GM12891 (cell line): ENCODE measurements at regions not wholly inside any gene's neighbourhood (a gene's known extent, or its start where the extent isn't known, plus 50 kb on each side); places are given as distances from the start of the nearest gene placed in this dataset.

Source experiments
- DNase-seq: peaks from one replicate; pipeline ENCODE4 v3.0.0; 2011; ENCODE audit warnings: low spot score; ENCODE audit not compliant: insufficient read length
- FAIRE-seq: peaks from 2 replicates; lab custom pipeline; 2011; peaks lifted over from hg19 to GRCh38; lab: Jason Lieb, UNC
- PAX5 ChIP-seq: IDR thresholded peaks from 2 replicates; pipeline ENCODE4 v1.6.1; 2011; ENCODE audit warnings: low read length, moderate library complexity, mild to moderate bottlenecking; ENCODE audit not compliant: insufficient read depth, severe bottlenecking
- POLR2A ChIP-seq: IDR thresholded peaks from 2 replicates; pipeline ENCODE4 v1.6.1; 2011; ENCODE audit warnings: low read depth, low read length, control low read depth
- POLR2AphosphoS5 ChIP-seq: IDR thresholded peaks from 2 replicates; pipeline ENCODE4 v1.6.1; 2011; ENCODE audit warnings: low read depth, low read length, control low read depth
- POU2F2 ChIP-seq: IDR thresholded peaks from 2 replicates; pipeline ENCODE4 v1.6.1; 2011; ENCODE audit warnings: low read depth, mild to moderate bottlenecking, control low read depth, low read length, moderate library complexity
- SPI1 ChIP-seq: IDR thresholded peaks from 2 replicates; pipeline ENCODE4 v1.6.1; 2011; ENCODE audit warnings: low read depth, low read length, control low read depth
- TAF1 ChIP-seq: IDR thresholded peaks from 2 replicates; pipeline ENCODE4 v1.6.1; 2011; ENCODE audit warnings: low read depth, low read length, control low read depth

- FAIRE-seq, result no peak
- peak; percentile 2 for DNase-seq
- no peak for TF ChIP-seq SPI1
- no peak for TF ChIP-seq PAX5
- no peak for TF ChIP-seq POU2F2
- TF ChIP-seq TAF1, result no peak
- no peak for TF ChIP-seq POLR2A
- no peak for TF ChIP-seq POLR2AphosphoS5
Measured at GRCh38 chr3:30112902-30113484, 493.4 kb upstream of the TGFBR2 start.

GRCh38 chr3:30113906-30114305, 492.5 kb upstream of the TGFBR2 start:
- no peak for FAIRE-seq
- no peak for DNase-seq
- TF ChIP-seq POLR2A, result no peak
- TF ChIP-seq POLR2AphosphoS5, result no peak
- no peak for TF ChIP-seq SPI1
- TF ChIP-seq POU2F2, result no peak
- TF ChIP-seq TAF1, result no peak
- no peak for TF ChIP-seq PAX5

GRCh38 chr3:30114918-30115317, 491.5 kb upstream of the TGFBR2 start:
- FAIRE-seq (no peak), DNase-seq (no peak)
- TF ChIP-seq POLR2A, result no peak
- no peak for TF ChIP-seq TAF1
- TF ChIP-seq POU2F2, result no peak
- no peak for TF ChIP-seq SPI1
- no peak for TF ChIP-seq PAX5
- TF ChIP-seq POLR2AphosphoS5, result no peak

GRCh38 chr3:30122359-30122758, 484.0 kb upstream of the TGFBR2 start:
- DNase-seq (no peak), FAIRE-seq (no peak)
- no peak for TF ChIP-seq PAX5
- no peak for TF ChIP-seq POU2F2
- TF ChIP-seq TAF1, result no peak
- TF ChIP-seq POLR2A, result no peak
- TF ChIP-seq SPI1, result no peak
- no peak for TF ChIP-seq POLR2AphosphoS5

- no peak for TF ChIP-seq POLR2A
- no peak for TF ChIP-seq TAF1
- TF ChIP-seq POU2F2, result no peak
- no peak for TF ChIP-seq POLR2AphosphoS5
- no peak for TF ChIP-seq SPI1
- no peak for TF ChIP-seq PAX5
- DNase-seq (no peak), FAIRE-seq (no peak)
Measured at GRCh38 chr3:30123224-30123623, 483.2 kb upstream of the TGFBR2 start.

GRCh38 chr3:30123755-30124154, 482.6 kb upstream of the TGFBR2 start:
- DNase-seq (no peak), FAIRE-seq (no peak)
- TF ChIP-seq SPI1 (no peak), PAX5 (no peak), TAF1 (no peak), POLR2A (no peak), POLR2AphosphoS5 (no peak), POU2F2 (no peak)

GRCh38 chr3:30124435-30125370, 481.7 kb upstream of the TGFBR2 start:
- no peak for DNase-seq
- no peak for FAIRE-seq
- TF ChIP-seq POLR2A (no peak), PAX5 (no peak), SPI1 (no peak), POLR2AphosphoS5 (no peak), TAF1 (no peak), POU2F2 (no peak)

- FAIRE-seq, result no peak
- no peak for DNase-seq
- no peak for TF ChIP-seq TAF1
- TF ChIP-seq SPI1, result no peak
- TF ChIP-seq POLR2A, result no peak
- TF ChIP-seq POLR2AphosphoS5, result no peak
- TF ChIP-seq POU2F2, result no peak
- TF ChIP-seq PAX5, result no peak
Measured at GRCh38 chr3:30129765-30130164, 476.6 kb upstream of the TGFBR2 start.

- DNase-seq (no peak), FAIRE-seq (no peak)
- TF ChIP-seq POLR2A (no peak), POU2F2 (no peak), POLR2AphosphoS5 (no peak), TAF1 (no peak), PAX5 (no peak), SPI1 (no peak)
Measured at GRCh38 chr3:30130391-30130790, 476.0 kb upstream of the TGFBR2 start.
